Mammary epithelial cell (primary cell): ENCODE measurements at regions not wholly inside any gene's neighbourhood (a gene's known extent, or its start where the extent isn't known, plus 50 kb on each side); places are given as distances from the start of the nearest gene placed in this dataset.

Source experiments
- EZH2 ChIP-seq: IDR thresholded peaks from 2 replicates; pipeline ENCODE4 v1.6.1; 2012; ENCODE audit warnings: low read length, inconsistent platforms, borderline replicate concordance
- TF ChIP-seq, protein P1 (sequence below), 2 donors: IDR thresholded peaks in 1 of 2; conservative IDR thresholded peaks in 1 of 2; 2 replicates each; pipeline ENCODE4 v1.5.1; 2011 to 2012; ENCODE audit warnings: inconsistent platforms in 2 of 2, low read length in 2 of 2, mild to moderate bottlenecking in 2 of 2, control low read depth in 1 of 2, low read depth in 1 of 2; ENCODE audit not compliant: insufficient read depth in 1 of 2; ENCODE audit errors: extremely low read depth in 1 of 2

DNA sequence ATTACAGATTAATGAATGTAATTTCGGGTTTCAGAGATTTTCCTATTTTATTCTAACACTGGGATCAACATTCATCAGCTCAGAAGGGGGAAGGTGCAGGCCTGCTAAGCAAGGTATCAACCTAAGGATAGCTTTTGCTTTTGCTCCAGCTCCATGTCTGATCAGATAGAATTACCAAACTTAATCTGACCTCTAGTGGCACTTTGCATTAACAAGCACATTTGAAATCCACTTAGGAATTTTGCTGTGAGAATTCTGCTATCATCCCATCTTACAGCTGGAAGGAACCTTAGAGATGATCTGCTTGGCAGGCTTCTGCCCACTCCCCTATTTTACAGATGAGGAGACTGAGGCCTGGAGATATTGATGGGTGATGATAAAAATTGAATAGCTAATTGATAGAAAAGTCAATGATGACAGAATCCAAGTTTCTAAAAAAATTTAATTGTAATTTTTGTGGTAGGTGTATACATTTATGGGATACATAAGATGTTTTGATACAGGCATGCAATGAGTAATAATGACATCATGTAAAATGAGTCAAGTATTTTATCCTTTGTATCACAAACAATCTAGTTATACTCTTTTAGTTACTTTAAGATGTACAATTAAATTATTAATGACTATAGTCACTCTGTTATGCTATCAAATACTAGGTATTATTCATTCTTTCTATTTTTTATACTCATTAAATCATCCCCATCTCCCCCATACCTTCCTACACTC, 209.2 kb upstream of the ZPLD1 start:
- TF ChIP-seq, protein P1, sequence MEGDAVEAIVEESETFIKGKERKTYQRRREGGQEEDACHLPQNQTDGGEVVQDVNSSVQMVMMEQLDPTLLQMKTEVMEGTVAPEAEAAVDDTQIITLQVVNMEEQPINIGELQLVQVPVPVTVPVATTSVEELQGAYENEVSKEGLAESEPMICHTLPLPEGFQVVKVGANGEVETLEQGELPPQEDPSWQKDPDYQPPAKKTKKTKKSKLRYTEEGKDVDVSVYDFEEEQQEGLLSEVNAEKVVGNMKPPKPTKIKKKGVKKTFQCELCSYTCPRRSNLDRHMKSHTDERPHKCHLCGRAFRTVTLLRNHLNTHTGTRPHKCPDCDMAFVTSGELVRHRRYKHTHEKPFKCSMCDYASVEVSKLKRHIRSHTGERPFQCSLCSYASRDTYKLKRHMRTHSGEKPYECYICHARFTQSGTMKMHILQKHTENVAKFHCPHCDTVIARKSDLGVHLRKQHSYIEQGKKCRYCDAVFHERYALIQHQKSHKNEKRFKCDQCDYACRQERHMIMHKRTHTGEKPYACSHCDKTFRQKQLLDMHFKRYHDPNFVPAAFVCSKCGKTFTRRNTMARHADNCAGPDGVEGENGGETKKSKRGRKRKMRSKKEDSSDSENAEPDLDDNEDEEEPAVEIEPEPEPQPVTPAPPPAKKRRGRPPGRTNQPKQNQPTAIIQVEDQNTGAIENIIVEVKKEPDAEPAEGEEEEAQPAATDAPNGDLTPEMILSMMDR (conservative IDR thresholded peaks at IDR 0.05 in 1 of 2, IDR thresholded peaks at IDR 0.05 in 1 of 2; ENCODE audit: extremely low read depth in 1 of 2, insufficient read depth in 1 of 2, low read depth in 1 of 2, low read length in 2 of 2) = peak; percentile 62 to 68
- no peak for TF ChIP-seq EZH2
